Adrenal gland (tissue), 5 donors: ENCODE measurements at regions not wholly inside any gene's neighbourhood (a gene's known extent, or its start where the extent isn't known, plus 50 kb on each side); places are given as distances from the start of the nearest gene placed in this dataset.

Source experiments
- POLR2A ChIP-seq, 2 donors: fragments of 450-650 bp; IDR thresholded peaks; one replicate each; pipeline ENCODE4 v1.6.1; 2017; ENCODE audit warnings: antibody characterized with exemption in 2 of 2, mild to moderate bottlenecking in 2 of 2, moderate library complexity in 1 of 2
- TF ChIP-seq, protein P1 (sequence below), 6 experiments: fragments of 450-650 bp in 4 of 6; fragments of 200-600 bp in 2 of 6; sonication (generic) in 1 of 6; IDR thresholded peaks; 1 replicate in 5 of 6; 2 replicates in 1 of 6; pipeline versions ENCODE4 v1.5.1 to v1.8.0; 2016 to 2021; ENCODE audit warnings: antibody characterized with exemption in 6 of 6, mild to moderate bottlenecking in 2 of 6, moderate library complexity in 1 of 6
- donor health status: DM: no; HTN: no; CAD: no.

DNA sequence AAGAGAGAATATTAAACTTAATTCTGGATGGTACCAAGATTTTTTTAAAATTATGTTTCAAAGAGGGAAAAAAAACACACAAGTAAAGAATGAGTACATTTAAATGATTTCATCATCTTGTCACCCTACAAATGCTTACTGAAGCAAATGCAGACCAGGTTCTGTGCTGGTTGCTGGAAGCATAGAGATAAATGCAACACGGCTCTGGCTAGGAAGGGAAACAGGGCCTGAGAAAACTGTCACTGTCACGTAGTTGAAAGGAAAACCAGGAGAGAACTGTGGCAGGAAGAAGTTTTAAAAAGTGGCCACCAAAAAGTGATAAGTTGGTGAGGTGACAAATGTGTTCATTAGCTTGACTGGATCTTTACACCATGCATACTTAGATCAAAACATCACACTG is 336.9 kb upstream of the NFIA start:
- TF ChIP-seq, protein P1, sequence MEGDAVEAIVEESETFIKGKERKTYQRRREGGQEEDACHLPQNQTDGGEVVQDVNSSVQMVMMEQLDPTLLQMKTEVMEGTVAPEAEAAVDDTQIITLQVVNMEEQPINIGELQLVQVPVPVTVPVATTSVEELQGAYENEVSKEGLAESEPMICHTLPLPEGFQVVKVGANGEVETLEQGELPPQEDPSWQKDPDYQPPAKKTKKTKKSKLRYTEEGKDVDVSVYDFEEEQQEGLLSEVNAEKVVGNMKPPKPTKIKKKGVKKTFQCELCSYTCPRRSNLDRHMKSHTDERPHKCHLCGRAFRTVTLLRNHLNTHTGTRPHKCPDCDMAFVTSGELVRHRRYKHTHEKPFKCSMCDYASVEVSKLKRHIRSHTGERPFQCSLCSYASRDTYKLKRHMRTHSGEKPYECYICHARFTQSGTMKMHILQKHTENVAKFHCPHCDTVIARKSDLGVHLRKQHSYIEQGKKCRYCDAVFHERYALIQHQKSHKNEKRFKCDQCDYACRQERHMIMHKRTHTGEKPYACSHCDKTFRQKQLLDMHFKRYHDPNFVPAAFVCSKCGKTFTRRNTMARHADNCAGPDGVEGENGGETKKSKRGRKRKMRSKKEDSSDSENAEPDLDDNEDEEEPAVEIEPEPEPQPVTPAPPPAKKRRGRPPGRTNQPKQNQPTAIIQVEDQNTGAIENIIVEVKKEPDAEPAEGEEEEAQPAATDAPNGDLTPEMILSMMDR (IDR thresholded peaks at IDR 0.05): no peak
- TF ChIP-seq POLR2A (IDR thresholded peaks at IDR 0.05): no peak
